NCI-H2171 treated with DMSO at 0.1 percent for 48 hours (cell line): ENCODE measurements at regions not wholly inside any gene's neighbourhood (a gene's known extent, or its start where the extent isn't known, plus 50 kb on each side); places are given as distances from the start of the nearest gene placed in this dataset.

Source experiments
- DNase-seq: peaks from one replicate; lab custom pipeline; 2025; lab: John Stamatoyannopoulos, UW

GRCh38 chr1:10848109-10848684, 51.8 kb upstream of the CASZ1 start:
- DNase-seq: no peak

- no peak for DNase-seq
Observed at GRCh38 chr1:10850026-10850425, 53.6 kb upstream of the CASZ1 start.

- DNase-seq: no peak
Observed at GRCh38 chr1:10851024-10852013, 54.9 kb upstream of the CASZ1 start.

- DNase-seq: no peak
Observed at GRCh38 chr1:10852018-10852417, 55.6 kb upstream of the CASZ1 start.

- DNase-seq: no peak
Observed at GRCh38 chr1:10852486-10852885, 56.0 kb upstream of the CASZ1 start.

- no peak for DNase-seq
Observed at GRCh38 chr1:10852998-10853520, 56.6 kb upstream of the CASZ1 start.

GRCh38 chr1:10853701-10854100, 57.3 kb upstream of the CASZ1 start:
- no peak for DNase-seq

GRCh38 chr1:10854856-10855459, 58.5 kb upstream of the CASZ1 start:
- DNase-seq: no peak

GRCh38 chr1:10856176-10856683, 59.8 kb upstream of the CASZ1 start:
- no peak for DNase-seq

- peak; percentile 47 for DNase-seq
Observed at GRCh38 chr1:10856863-10857598, 60.6 kb upstream of the CASZ1 start.

GRCh38 chr1:10857687-10858086, 61.2 kb upstream of the CASZ1 start:
- no peak for DNase-seq

- DNase-seq: no peak
Observed at GRCh38 chr1:10860218-10860617, 63.8 kb upstream of the CASZ1 start.

GRCh38 chr1:10860682-10861081, 64.2 kb upstream of the CASZ1 start:
- no peak for DNase-seq

GRCh38 chr1:10861822-10862221, 65.4 kb upstream of the CASZ1 start:
- DNase-seq: no peak

- no peak for DNase-seq
Observed at GRCh38 chr1:10862743-10863335, 66.4 kb upstream of the CASZ1 start.

GRCh38 chr1:10863886-10864285, 67.4 kb upstream of the CASZ1 start:
- no peak for DNase-seq

GRCh38 chr1:10864776-10865175, 68.3 kb upstream of the CASZ1 start:
- DNase-seq: no peak

- DNase-seq: peak; percentile 52
Observed at GRCh38 chr1:10865518-10866320, 69.3 kb upstream of the CASZ1 start.

- peak; percentile 44 for DNase-seq
Observed at GRCh38 chr1:10866321-10867093, 70.1 kb upstream of the CASZ1 start.
